WTC11 (cell line): ENCODE measurements at regions not wholly inside any gene's neighbourhood (a gene's known extent, or its start where the extent isn't known, plus 50 kb on each side); places are given as distances from the start of the nearest gene placed in this dataset.

ENCODE experiments used
- ETV6 ChIP-seq: sonication (generic); formaldehyde crosslinking; IDR thresholded peaks from 2 replicates; pipeline ENCODE4 v1.8.1; 2022; ENCODE audit warnings: mild to moderate bottlenecking, missing genetic modification reagents
- NFATC4 ChIP-seq: fragments of 250-450 bp; sonication (Bioruptor Pico); IDR thresholded peaks from 2 replicates; pipeline ENCODE4 v1.9.0; 2021; ENCODE audit warnings: mild to moderate bottlenecking
- TCF7 ChIP-seq: sonication (generic); formaldehyde crosslinking; IDR thresholded peaks from 2 replicates; pipeline ENCODE4 v1.8.0; 2022; ENCODE audit warnings: mild to moderate bottlenecking, low read depth, missing genetic modification reagents, moderate library complexity
- TF ChIP-seq, protein P1 (sequence below): fragments of 200-600 bp; IDR thresholded peaks from 2 replicates; pipeline ENCODE4 v1.8.0; 2022; ENCODE audit warnings: antibody characterized with exemption
- TF ChIP-seq, protein P2 (sequence below): sonication (generic); formaldehyde crosslinking; IDR thresholded peaks from 2 replicates; pipeline ENCODE4 v1.8.0; 2022; ENCODE audit warnings: mild to moderate bottlenecking, missing genetic modification reagents
- TF ChIP-seq, protein P3 (sequence below): sonication (generic); formaldehyde crosslinking; IDR thresholded peaks from 2 replicates; pipeline ENCODE4 v1.8.1; 2023; ENCODE audit warnings: mild to moderate bottlenecking, missing genetic modification reagents
- TF ChIP-seq, protein P4 (sequence below): sonication (generic); formaldehyde crosslinking; IDR thresholded peaks from 2 replicates; pipeline ENCODE4 v1.8.1; 2022; ENCODE audit warnings: low read depth, mild to moderate bottlenecking, moderate library complexity, missing genetic modification reagents, borderline replicate concordance

DNA sequence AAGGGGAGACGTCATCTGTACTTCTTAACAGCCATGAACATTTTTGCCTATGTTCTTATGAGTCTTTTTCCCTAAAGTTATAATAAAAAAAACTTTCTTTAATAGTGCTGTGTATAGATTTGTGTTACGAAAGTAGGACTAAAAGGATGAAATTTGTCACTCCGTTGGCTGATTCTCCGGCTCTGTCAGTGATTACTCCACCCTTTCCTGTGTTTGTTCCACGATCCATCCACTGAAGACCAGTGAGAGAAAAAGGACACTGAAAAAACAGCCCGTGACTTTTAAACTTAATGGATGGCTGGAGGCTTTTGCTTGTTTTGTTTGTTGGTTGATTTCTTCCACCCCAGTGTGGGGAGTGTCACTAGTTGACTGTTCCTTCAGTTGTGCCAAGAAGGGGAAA, 232.0 kb upstream of the NOX3 start:
- TF ChIP-seq, protein P1, sequence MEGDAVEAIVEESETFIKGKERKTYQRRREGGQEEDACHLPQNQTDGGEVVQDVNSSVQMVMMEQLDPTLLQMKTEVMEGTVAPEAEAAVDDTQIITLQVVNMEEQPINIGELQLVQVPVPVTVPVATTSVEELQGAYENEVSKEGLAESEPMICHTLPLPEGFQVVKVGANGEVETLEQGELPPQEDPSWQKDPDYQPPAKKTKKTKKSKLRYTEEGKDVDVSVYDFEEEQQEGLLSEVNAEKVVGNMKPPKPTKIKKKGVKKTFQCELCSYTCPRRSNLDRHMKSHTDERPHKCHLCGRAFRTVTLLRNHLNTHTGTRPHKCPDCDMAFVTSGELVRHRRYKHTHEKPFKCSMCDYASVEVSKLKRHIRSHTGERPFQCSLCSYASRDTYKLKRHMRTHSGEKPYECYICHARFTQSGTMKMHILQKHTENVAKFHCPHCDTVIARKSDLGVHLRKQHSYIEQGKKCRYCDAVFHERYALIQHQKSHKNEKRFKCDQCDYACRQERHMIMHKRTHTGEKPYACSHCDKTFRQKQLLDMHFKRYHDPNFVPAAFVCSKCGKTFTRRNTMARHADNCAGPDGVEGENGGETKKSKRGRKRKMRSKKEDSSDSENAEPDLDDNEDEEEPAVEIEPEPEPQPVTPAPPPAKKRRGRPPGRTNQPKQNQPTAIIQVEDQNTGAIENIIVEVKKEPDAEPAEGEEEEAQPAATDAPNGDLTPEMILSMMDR, result no peak
- TF ChIP-seq, protein P2, sequence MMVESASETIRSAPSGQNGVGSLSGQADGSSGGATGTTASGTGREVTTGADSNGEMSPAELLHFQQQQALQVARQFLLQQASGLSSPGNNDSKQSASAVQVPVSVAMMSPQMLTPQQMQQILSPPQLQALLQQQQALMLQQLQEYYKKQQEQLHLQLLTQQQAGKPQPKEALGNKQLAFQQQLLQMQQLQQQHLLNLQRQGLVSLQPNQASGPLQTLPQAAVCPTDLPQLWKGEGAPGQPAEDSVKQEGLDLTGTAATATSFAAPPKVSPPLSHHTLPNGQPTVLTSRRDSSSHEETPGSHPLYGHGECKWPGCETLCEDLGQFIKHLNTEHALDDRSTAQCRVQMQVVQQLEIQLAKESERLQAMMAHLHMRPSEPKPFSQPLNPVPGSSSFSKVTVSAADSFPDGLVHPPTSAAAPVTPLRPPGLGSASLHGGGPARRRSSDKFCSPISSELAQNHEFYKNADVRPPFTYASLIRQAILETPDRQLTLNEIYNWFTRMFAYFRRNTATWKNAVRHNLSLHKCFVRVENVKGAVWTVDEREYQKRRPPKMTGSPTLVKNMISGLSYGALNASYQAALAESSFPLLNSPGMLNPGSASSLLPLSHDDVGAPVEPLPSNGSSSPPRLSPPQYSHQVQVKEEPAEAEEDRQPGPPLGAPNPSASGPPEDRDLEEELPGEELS, result no peak
- TF ChIP-seq TCF7 (CRISPR knock-in tag) (no peak), ETV6 (CRISPR knock-in tag) (no peak), NFATC4 (CRISPR knock-in tag) (no peak)
- TF ChIP-seq, protein P3, sequence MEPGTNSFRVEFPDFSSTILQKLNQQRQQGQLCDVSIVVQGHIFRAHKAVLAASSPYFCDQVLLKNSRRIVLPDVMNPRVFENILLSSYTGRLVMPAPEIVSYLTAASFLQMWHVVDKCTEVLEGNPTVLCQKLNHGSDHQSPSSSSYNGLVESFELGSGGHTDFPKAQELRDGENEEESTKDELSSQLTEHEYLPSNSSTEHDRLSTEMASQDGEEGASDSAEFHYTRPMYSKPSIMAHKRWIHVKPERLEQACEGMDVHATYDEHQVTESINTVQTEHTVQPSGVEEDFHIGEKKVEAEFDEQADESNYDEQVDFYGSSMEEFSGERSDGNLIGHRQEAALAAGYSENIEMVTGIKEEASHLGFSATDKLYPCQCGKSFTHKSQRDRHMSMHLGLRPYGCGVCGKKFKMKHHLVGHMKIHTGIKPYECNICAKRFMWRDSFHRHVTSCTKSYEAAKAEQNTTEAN (CRISPR knock-in tag), result no peak
- TF ChIP-seq, protein P4, sequence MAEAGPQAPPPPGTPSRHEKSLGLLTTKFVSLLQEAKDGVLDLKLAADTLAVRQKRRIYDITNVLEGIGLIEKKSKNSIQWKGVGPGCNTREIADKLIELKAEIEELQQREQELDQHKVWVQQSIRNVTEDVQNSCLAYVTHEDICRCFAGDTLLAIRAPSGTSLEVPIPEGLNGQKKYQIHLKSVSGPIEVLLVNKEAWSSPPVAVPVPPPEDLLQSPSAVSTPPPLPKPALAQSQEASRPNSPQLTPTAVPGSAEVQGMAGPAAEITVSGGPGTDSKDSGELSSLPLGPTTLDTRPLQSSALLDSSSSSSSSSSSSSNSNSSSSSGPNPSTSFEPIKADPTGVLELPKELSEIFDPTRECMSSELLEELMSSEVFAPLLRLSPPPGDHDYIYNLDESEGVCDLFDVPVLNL (CRISPR knock-in tag), result no peak
